ENCODE measurements at regions not wholly inside any gene's neighbourhood (a gene's known extent, or its start where the extent isn't known, plus 50 kb on each side); places are given as distances from the start of the nearest gene placed in this dataset.

DNA sequence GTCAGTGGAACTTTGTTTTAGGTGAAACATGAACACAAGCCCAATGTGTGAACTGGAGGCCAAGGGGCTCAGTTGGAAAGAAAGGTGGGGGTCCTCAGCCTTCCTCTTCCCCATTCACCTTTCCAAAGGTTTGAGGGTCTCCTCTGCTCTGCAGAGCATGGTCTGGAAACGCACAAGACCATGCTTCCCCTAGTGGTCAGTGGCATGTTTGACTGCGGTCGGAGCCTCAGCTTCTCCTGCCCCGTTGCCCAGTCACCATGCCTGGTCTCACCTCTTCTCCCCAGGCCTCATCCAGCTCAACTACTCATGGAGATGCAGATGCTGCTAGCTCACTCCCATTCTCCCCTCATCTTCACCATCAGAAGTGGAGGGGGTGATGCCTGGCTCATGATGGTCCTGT is 340.3 kb downstream of the GADD45G start:
- Histone ChIP-seq H3K4me3 (ENCODE audit: low read length) (no peak overlapping the region), H3K4me1 (ENCODE audit: control insufficient read depth, insufficient read depth, low read length) (no peaks in the 10 kb centered on the region), H3K9me3 (ENCODE audit: control insufficient read depth, low read length) (no peaks in the 10 kb centered on the region), H3K27me3 (ENCODE audit: control insufficient read depth, insufficient read depth, low read length, poor library complexity, severe bottlenecking) (peaks cover 14% of the 10 kb centered on the region), H3K27ac (ENCODE audit: low read depth, low read length) (no peak overlapping the region), H3K9ac (ENCODE audit: extremely low read depth, low read length, poor library complexity, severe bottlenecking) (no peak overlapping the region), H3K36me3 (ENCODE audit: control insufficient read depth, insufficient read depth, low read length) (no peaks in the 10 kb centered on the region)
- peaks cover 13% of the 10 kb centered on the region for H3K4me1 Mint-ChIP-seq
- H3K9me3 Mint-ChIP-seq, result no peaks in the 10 kb centered on the region
- H3K36me3 Mint-ChIP-seq (ENCODE audit: low read depth), result no peaks in the 10 kb centered on the region
- WGBS, 2 experiments (ENCODE audit: insufficient coverage in 1 of 2, insufficient read length in 1 of 2), result 74 to 78% methylated on average over 4 of the region's 4 CpGs
- no peak overlapping the region for H3K27ac Mint-ChIP-seq
- TF ChIP-seq, protein P1, sequence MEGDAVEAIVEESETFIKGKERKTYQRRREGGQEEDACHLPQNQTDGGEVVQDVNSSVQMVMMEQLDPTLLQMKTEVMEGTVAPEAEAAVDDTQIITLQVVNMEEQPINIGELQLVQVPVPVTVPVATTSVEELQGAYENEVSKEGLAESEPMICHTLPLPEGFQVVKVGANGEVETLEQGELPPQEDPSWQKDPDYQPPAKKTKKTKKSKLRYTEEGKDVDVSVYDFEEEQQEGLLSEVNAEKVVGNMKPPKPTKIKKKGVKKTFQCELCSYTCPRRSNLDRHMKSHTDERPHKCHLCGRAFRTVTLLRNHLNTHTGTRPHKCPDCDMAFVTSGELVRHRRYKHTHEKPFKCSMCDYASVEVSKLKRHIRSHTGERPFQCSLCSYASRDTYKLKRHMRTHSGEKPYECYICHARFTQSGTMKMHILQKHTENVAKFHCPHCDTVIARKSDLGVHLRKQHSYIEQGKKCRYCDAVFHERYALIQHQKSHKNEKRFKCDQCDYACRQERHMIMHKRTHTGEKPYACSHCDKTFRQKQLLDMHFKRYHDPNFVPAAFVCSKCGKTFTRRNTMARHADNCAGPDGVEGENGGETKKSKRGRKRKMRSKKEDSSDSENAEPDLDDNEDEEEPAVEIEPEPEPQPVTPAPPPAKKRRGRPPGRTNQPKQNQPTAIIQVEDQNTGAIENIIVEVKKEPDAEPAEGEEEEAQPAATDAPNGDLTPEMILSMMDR (conservative IDR thresholded peaks at IDR 0.05), result peak; percentile 77
- H3K27me3 Mint-ChIP-seq (ENCODE audit: insufficient read depth), result peaks cover 43% of the 10 kb centered on the region
- peak; percentile 74 for DNase-seq
- H3K4me3 Mint-ChIP-seq, result no peak overlapping the region

DNA sequence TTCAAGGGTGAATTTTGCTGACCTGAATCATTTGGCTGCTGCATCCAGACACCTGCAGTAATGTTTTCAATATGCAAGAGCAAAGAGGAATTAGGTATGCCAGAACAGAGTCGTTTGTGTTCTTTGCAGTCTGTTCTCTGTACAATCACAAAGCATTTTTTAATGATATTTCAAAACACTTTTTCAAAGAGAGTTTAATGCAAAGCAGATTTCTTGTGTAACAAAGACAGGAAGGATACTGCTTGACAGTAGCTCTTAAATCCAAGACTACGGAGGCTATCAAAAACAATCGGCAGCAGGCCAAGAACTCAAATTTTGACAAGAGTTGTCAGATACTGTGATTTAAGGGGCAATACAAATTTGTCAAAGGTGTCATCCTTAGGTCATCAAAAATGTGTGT is 341.9 kb downstream of the GADD45G start:
- no peak overlapping the region for H3K4me3 Mint-ChIP-seq
- H3K9me3 ChIP-seq (ENCODE audit: control insufficient read depth, low read length), result no peaks in the 10 kb centered on the region
- H3K27ac Mint-ChIP-seq, result no peak overlapping the region
- H3K9ac ChIP-seq (ENCODE audit: extremely low read depth, low read length, poor library complexity, severe bottlenecking), result no peak overlapping the region
- WGBS, 2 experiments (ENCODE audit: insufficient coverage in 1 of 2, insufficient read length in 1 of 2), result 73 to 76% methylated on average over 3 of the region's 3 CpGs
- H3K36me3 ChIP-seq (ENCODE audit: control insufficient read depth, insufficient read depth, low read length), result no peaks in the 10 kb centered on the region
- H3K4me1 Mint-ChIP-seq, result peaks cover 14% of the 10 kb centered on the region
- H3K4me1 ChIP-seq (ENCODE audit: control insufficient read depth, insufficient read depth, low read length), result no peaks in the 10 kb centered on the region
- H3K9me3 Mint-ChIP-seq, result no peaks in the 10 kb centered on the region
- no peak overlapping the region for H3K4me3 ChIP-seq (ENCODE audit: low read length)
- H3K27me3 Mint-ChIP-seq (ENCODE audit: insufficient read depth), result peaks cover 55% of the 10 kb centered on the region
- TF ChIP-seq, protein P1 (conservative IDR thresholded peaks at IDR 0.05), result no peak
- peaks cover 11% of the 10 kb centered on the region for H3K27me3 ChIP-seq (ENCODE audit: control insufficient read depth, insufficient read depth, low read length, poor library complexity, severe bottlenecking)
- no peaks in the 10 kb centered on the region for H3K36me3 Mint-ChIP-seq (ENCODE audit: low read depth)
- no peak for DNase-seq
- H3K27ac ChIP-seq (ENCODE audit: low read depth, low read length), result no peak overlapping the region

DNA sequence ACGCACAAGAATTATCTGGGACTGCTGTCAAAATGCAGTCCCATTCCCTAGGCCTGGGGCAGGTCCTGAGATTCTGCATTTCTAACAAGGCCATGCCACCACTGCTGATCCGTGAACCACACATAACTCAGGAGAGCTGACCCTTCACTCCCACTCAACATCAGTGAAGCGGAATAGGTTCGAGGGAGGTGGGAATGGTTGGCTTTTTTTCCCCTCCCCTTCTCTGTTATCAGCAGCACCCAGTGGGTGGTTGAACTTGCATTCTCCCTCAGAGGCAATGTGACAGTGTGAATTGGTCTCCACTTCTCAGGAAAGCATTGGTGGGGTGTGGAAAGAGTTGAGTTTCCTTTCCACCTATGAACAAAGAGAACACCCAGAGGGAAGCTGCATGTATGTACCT is 344.3 kb downstream of the GADD45G start:
- H3K27ac ChIP-seq (ENCODE audit: low read depth, low read length), result no peak overlapping the region
- Mint-ChIP-seq H3K27ac (no peak overlapping the region), H3K4me1 (peaks cover 19% of the 10 kb centered on the region), H3K27me3 (ENCODE audit: insufficient read depth) (peaks cover 40% of the 10 kb centered on the region), H3K36me3 (ENCODE audit: low read depth) (no peaks in the 10 kb centered on the region), H3K9me3 (no peaks in the 10 kb centered on the region), H3K4me3 (no peak overlapping the region)
- H3K4me3 ChIP-seq (ENCODE audit: low read length), result no peak overlapping the region
- H3K36me3 ChIP-seq (ENCODE audit: control insufficient read depth, insufficient read depth, low read length), result no peaks in the 10 kb centered on the region
- no peaks in the 10 kb centered on the region for H3K4me1 ChIP-seq (ENCODE audit: control insufficient read depth, insufficient read depth, low read length)
- TF ChIP-seq, protein P1 (conservative IDR thresholded peaks at IDR 0.05), result no peak
- no peak overlapping the region for H3K9ac ChIP-seq (ENCODE audit: extremely low read depth, low read length, poor library complexity, severe bottlenecking)
- DNase-seq, result peak; percentile 59
- no peaks in the 10 kb centered on the region for H3K9me3 ChIP-seq (ENCODE audit: control insufficient read depth, low read length)
- H3K27me3 ChIP-seq (ENCODE audit: control insufficient read depth, insufficient read depth, low read length, poor library complexity, severe bottlenecking), result peaks cover 7% of the 10 kb centered on the region
- 73 to 90% methylated on average over 1 to 4 of the region's 4 CpGs for WGBS, 2 experiments (ENCODE audit: insufficient coverage in 1 of 2, insufficient read length in 1 of 2)

Data from endodermal cell (in vitro differentiated cells).